H1 (cell line): ENCODE measurements at regions not wholly inside any gene's neighbourhood (a gene's known extent, or its start where the extent isn't known, plus 50 kb on each side); places are given as distances from the start of the nearest gene placed in this dataset.

Source experiments
- CTCF ChIA-PET: fragments of 300-600 bp; sonication (Branson Sonifier 250); formaldehyde crosslinking; loops from one replicate; lab custom pipeline; 2021; ENCODE audit not compliant: partially characterized antibody; lab: Charles Lee
- POLR2A ChIA-PET: fragments of 300-600 bp; sonication (Branson Sonifier 250); formaldehyde crosslinking; loops from one replicate; lab custom pipeline; 2021; ENCODE audit warnings: inconsistent platforms; ENCODE audit not compliant: partially characterized antibody; lab: Charles Lee
- DNase-seq, 2 experiments: peaks; one replicate each; pipeline versions ENCODE4 v3.0.0 to v3.0.0-alpha.2; 2010 to 2022; ENCODE audit warnings: low spot score in 2 of 2, low read depth in 1 of 2, mixed read lengths in 1 of 2
- FAIRE-seq: peaks from 2 replicates; lab custom pipeline; 2011; peaks lifted over from hg19 to GRCh38; lab: Jason Lieb, UNC
- H2AFZ ChIP-seq: 2 replicates; pipeline ENCODE4 v1.8.1; 2012; ENCODE audit warnings: low read length, inconsistent platforms
- H2AK5ac ChIP-seq: 2 replicates; pipeline ENCODE4 v1.6.1; 2013; ENCODE audit warnings: low read depth, low read length
- H2BK120ac ChIP-seq: replicated peaks from 2 replicates; pipeline ENCODE3; 2013; ENCODE audit warnings: low read depth, low read length, inconsistent platforms
- H2BK12ac ChIP-seq: 2 replicates; pipeline ENCODE4 v1.6.1; 2013; ENCODE audit warnings: low read depth, low read length
- H2BK15ac ChIP-seq: 2 replicates; pipeline ENCODE4 v1.6.1; 2013; ENCODE audit warnings: low read length
- H2BK20ac ChIP-seq: 2 replicates; pipeline ENCODE4 v1.6.1; 2013; ENCODE audit warnings: low read length
- H2BK5ac ChIP-seq: 2 replicates; pipeline ENCODE4 v1.6.1; 2013; ENCODE audit warnings: low read depth, low read length
- H3K14ac ChIP-seq: 2 replicates; pipeline ENCODE4 v1.6.1; 2013; ENCODE audit warnings: inconsistent platforms; ENCODE audit not compliant: insufficient read length
- H3K18ac ChIP-seq: 2 replicates; pipeline ENCODE4 v1.6.1; 2013; ENCODE audit warnings: low read length; ENCODE audit errors: extremely low read depth
- H3K23ac ChIP-seq: 2 replicates; pipeline ENCODE4 v1.6.1; 2013; ENCODE audit warnings: inconsistent platforms; ENCODE audit not compliant: insufficient read length
- H3K23me2 ChIP-seq: 2 replicates; pipeline ENCODE4 v1.6.1; 2013; ENCODE audit warnings: low read depth, low read length
- H3K27ac ChIP-seq: 2 replicates; pipeline ENCODE4 v1.6.1; 2011; ENCODE audit warnings: low read depth, low read length, inconsistent platforms
- H3K27me3 ChIP-seq, 4 experiments: replicated peaks in 1 of 4; 1 replicate in 1 of 4; 2 replicates in 3 of 4; pipeline versions ENCODE4 v1.6.1 to v1.8.1; 2011 to 2013; ENCODE audit warnings: low read length in 3 of 4, mild to moderate bottlenecking in 3 of 4, inconsistent platforms in 2 of 4, mixed read lengths in 2 of 4, moderate library complexity in 1 of 4; ENCODE audit not compliant: control insufficient read depth in 3 of 4, insufficient read depth in 3 of 4; ENCODE audit errors: extremely low read depth in 1 of 4
- H3K36me3 ChIP-seq, 4 experiments: 2 replicates each; pipeline versions ENCODE4 v1.6.1 to v1.8.1; 2011 to 2013; ENCODE audit warnings: mild to moderate bottlenecking in 4 of 4, low read length in 3 of 4, moderate library complexity in 2 of 4, control low read depth in 1 of 4, inconsistent platforms in 1 of 4; ENCODE audit not compliant: insufficient read depth in 4 of 4, control insufficient read depth in 2 of 4
- H3K4ac ChIP-seq: replicated peaks from 2 replicates; pipeline ENCODE3; 2013; ENCODE audit warnings: low read length, low read depth, mixed read lengths, inconsistent platforms; ENCODE audit not compliant: insufficient read length
- H3K4me1 ChIP-seq, 4 experiments: replicated peaks in 1 of 4; 1 replicate in 1 of 4; 2 replicates in 3 of 4; pipeline versions ENCODE4 v1.6.1 to v1.8.1; 2011 to 2013; ENCODE audit warnings: low read length in 3 of 4, inconsistent platforms in 2 of 4, mixed read lengths in 1 of 4; ENCODE audit not compliant: insufficient read depth in 4 of 4, control insufficient read depth in 3 of 4
- H3K4me2 ChIP-seq, 2 experiments: 2 replicates each; pipeline versions ENCODE4 v1.6.1 to v1.8.1; 2011 to 2013; ENCODE audit warnings: low read depth in 2 of 2, low read length in 2 of 2, control low read depth in 1 of 2, inconsistent platforms in 1 of 2, mild to moderate bottlenecking in 1 of 2; ENCODE audit not compliant: insufficient read depth in 1 of 2
- H3K4me3 ChIP-seq, 4 experiments: fragments of 200-600, 300-600 bp in 1 of 4; sonication (generic), shearing (Covaris generic), sonication (Bioruptor Twin) in 1 of 4; 2 replicates each; pipeline versions ENCODE4 v1.5.1 to v1.8.1; 2011 to 2016; ENCODE audit warnings: low read length in 4 of 4, low read depth in 3 of 4, control low read depth in 2 of 4, inconsistent platforms in 2 of 4, mild to moderate bottlenecking in 2 of 4, mixed read lengths in 1 of 4, moderate library complexity in 1 of 4; ENCODE audit not compliant: insufficient read depth in 2 of 4; ENCODE audit errors: extremely low read depth in 1 of 4
- H3K56ac ChIP-seq: replicated peaks from 2 replicates; pipeline ENCODE3; 2013; ENCODE audit warnings: low read depth, mild to moderate bottlenecking, mixed read lengths, low read length, inconsistent platforms; ENCODE audit not compliant: insufficient read length
- H3K79me1 ChIP-seq: 2 replicates; pipeline ENCODE4 v1.6.1; 2013; ENCODE audit warnings: low read depth, low read length, control low read depth
- H3K79me2 ChIP-seq, 2 experiments: 2 replicates each; pipeline versions ENCODE4 v1.6.1 to v1.8.1; 2012 to 2013; ENCODE audit warnings: low read length in 2 of 2, mild to moderate bottlenecking in 2 of 2, inconsistent platforms in 1 of 2; ENCODE audit not compliant: insufficient read depth in 2 of 2, control insufficient read depth in 1 of 2
- H3K9ac ChIP-seq, 4 experiments: replicated peaks in 1 of 4; 1 replicate in 1 of 4; 2 replicates in 3 of 4; pipeline versions ENCODE4 v1.6.1 to v1.8.1; 2011 to 2013; ENCODE audit warnings: low read depth in 3 of 4, low read length in 3 of 4, control low read depth in 2 of 4, mild to moderate bottlenecking in 2 of 4, moderate library complexity in 2 of 4, inconsistent platforms in 1 of 4; ENCODE audit errors: extremely low read depth in 1 of 4
- H3K9me3 ChIP-seq, 2 experiments: 2 replicates each; pipeline versions ENCODE4 v1.6.1 to v1.8.1; 2012 to 2013; ENCODE audit warnings: mild to moderate bottlenecking in 2 of 2, moderate library complexity in 2 of 2, control low read depth in 1 of 2, inconsistent platforms in 1 of 2, low read depth in 1 of 2, low read length in 1 of 2, mixed read lengths in 1 of 2; ENCODE audit not compliant: insufficient read depth in 2 of 2
- H4K20me1 ChIP-seq, 2 experiments: replicated peaks in 1 of 2; 2 replicates each; pipeline versions ENCODE3 to v1.8.1; 2011 to 2013; ENCODE audit warnings: inconsistent platforms in 2 of 2, low read length in 2 of 2, mild to moderate bottlenecking in 1 of 2; ENCODE audit not compliant: insufficient read depth in 2 of 2, control insufficient read depth in 1 of 2
- H4K5ac ChIP-seq: 2 replicates; pipeline ENCODE4 v1.6.1; 2013; ENCODE audit warnings: low read length, low read depth, mixed read lengths, inconsistent platforms; ENCODE audit not compliant: insufficient read length
- H4K8ac ChIP-seq: 2 replicates; pipeline ENCODE4 v1.8.0; 2013; ENCODE audit warnings: mild to moderate bottlenecking, moderate library complexity, low read length, inconsistent platforms; ENCODE audit not compliant: insufficient read depth; ENCODE audit errors: extremely low read depth
- H4K91ac ChIP-seq: replicated peaks from 2 replicates; pipeline ENCODE3; 2013; ENCODE audit warnings: low read length, mixed read lengths, inconsistent platforms; ENCODE audit not compliant: insufficient read length
- BCL11A ChIP-seq, 2 experiments: IDR thresholded peaks; one replicate each; pipeline ENCODE4 v1.6.1; 2011; ENCODE audit warnings: low read depth in 2 of 2, low read length in 2 of 2, mild to moderate bottlenecking in 2 of 2
- BRCA1 ChIP-seq: IDR thresholded peaks from 2 replicates; pipeline ENCODE4 v1.6.1; 2012; ENCODE audit warnings: low read depth, low read length, improper control_type of control experiment
- CBX5 ChIP-seq: fragments of 300-800, 300-1000 bp; sonication (generic); IDR thresholded peaks from 2 replicates; pipeline ENCODE4 v1.7.1; 2016; ENCODE audit warnings: antibody characterized with exemption, low read length, low read depth
- CHD1 ChIP-seq: IDR thresholded peaks from 2 replicates; pipeline ENCODE4 v1.6.1; 2012; ENCODE audit warnings: low read depth, low read length, improper control_type of control experiment
- EGR1 ChIP-seq: IDR thresholded peaks from 2 replicates; pipeline ENCODE4 v1.6.1; 2011; ENCODE audit warnings: low read depth, low read length, borderline replicate concordance
- YY1 ChIP-seq: IDR thresholded peaks from 2 replicates; pipeline ENCODE4 v1.6.1; 2011; ENCODE audit warnings: low read depth, mild to moderate bottlenecking, low read length
- WGBS, 2 experiments: shearing (Covaris generic) in 1 of 2; methylation state at CpG; one replicate each; pipeline versions ENCODE4 v1.1.6 to v1.1.7; 2013 to 2015; ENCODE audit warnings: low lambda C conversion rate in 2 of 2, mixed read lengths in 2 of 2, inconsistent platforms in 1 of 2, low coverage in 1 of 2, missing lambda C conversion rate in 1 of 2; ENCODE audit not compliant: insufficient replicate concordance in 2 of 2, insufficient coverage in 1 of 2, insufficient read length in 1 of 2; ENCODE audit errors: extremely low coverage in 1 of 2, missing lambda C conversion rate in 1 of 2; 5-methylcytosine and 5-hydroxymethylcytosine counted together
- TF ChIP-seq, protein P1 (sequence below): IDR thresholded peaks from 2 replicates; pipeline ENCODE4 v1.6.1; 2012; ENCODE audit warnings: inconsistent platforms

DNA sequence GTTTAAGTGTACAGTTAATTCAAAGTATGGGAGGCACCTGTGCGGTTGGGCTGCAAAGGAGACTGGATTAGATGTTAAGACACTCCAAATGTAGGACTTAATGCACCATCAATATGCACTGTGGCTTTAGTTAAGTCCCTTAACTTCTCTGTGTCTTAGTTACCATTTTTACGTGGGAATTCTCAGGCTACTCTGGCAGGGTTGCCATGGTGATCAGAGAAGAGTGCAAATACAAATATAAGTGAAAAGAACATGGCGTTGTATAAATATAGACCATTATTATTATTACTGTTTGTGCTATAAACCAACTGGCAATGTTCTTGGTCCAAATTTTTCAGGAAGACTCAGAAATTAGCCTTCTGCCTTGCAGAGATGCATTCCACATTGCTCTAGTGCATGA lies 595.6 kb downstream of the NPHP4 start:
- Histone ChIP-seq H3K79me1 (no peaks in the 10 kb centered on the region), H3K27me3 (no peaks in the 10 kb centered on the region), H3K4me3 (no peak overlapping the region), H4K8ac (no peak overlapping the region), H2BK120ac (no peak overlapping the region), H3K9me3 (peaks cover 0 to 3% of the 10 kb centered on the region in 2 experiments; a peak in 1 of 4 replicates), H3K36me3 (no peaks in the 10 kb centered on the region), H3K4ac (no peak overlapping the region), H3K14ac (no peak overlapping the region), H2AK5ac (no peak overlapping the region), H4K91ac (no peak overlapping the region), H3K18ac (no peak overlapping the region), H2BK5ac (no peak overlapping the region), H3K4me1 (no peaks in the 10 kb centered on the region), H4K20me1 (peaks cover 0 to 2% of the 10 kb centered on the region in 2 experiments), H3K79me2 (no peaks in the 10 kb centered on the region), H2BK12ac (no peak overlapping the region), H3K4me2 (no peak overlapping the region), H2BK15ac (no peak overlapping the region), H3K23ac (no peak overlapping the region), H3K56ac (no peak overlapping the region), H3K23me2 (peaks cover 6% of the 10 kb centered on the region; the same call in 1 of the 2 replicates), H3K27ac (no peak overlapping the region), H2BK20ac (no peak overlapping the region), H4K5ac (no peak overlapping the region), H3K9ac (no peak overlapping the region), H2AFZ (no peak overlapping the region)
- DNase-seq, result no peak
- ChIA-PET POLR2A (no interaction called here), CTCF (interaction anchor here (1.1 kb wide), 1 partner anchor 277 kb away, joined by 3 read pairs; no protein-coding TSS in a partner anchor)
- TF ChIP-seq CHD1, result no peak
- no peak for TF ChIP-seq CBX5
- no peak for TF ChIP-seq EGR1
- TF ChIP-seq, protein P1, sequence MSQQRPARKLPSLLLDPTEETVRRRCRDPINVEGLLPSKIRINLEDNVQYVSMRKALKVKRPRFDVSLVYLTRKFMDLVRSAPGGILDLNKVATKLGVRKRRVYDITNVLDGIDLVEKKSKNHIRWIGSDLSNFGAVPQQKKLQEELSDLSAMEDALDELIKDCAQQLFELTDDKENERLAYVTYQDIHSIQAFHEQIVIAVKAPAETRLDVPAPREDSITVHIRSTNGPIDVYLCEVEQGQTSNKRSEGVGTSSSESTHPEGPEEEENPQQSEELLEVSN, result no peak
- no peak for TF ChIP-seq YY1
- no peak for TF ChIP-seq BRCA1
- no peak for TF ChIP-seq BCL11A (IDR thresholded peaks at IDR 0.05; ENCODE audit: low read depth in 2 of 2, low read length in 2 of 2)
- FAIRE-seq, result no peak
- 97% methylated on average over 3 of the region's 3 CpGs; no CpG with 5 or more reads in 1 of the 2 experiments for WGBS, 2 experiments
